HG03103 (cell line): ENCODE measurements at regions not wholly inside any gene's neighbourhood (a gene's known extent, or its start where the extent isn't known, plus 50 kb on each side); places are given as distances from the start of the nearest gene placed in this dataset.

ENCODE experiments used
- ATAC-seq: cut with Tn5 transposase; IDR thresholded peaks from one replicate; pipeline ENCODE4 v1.9.1; 2021; ENCODE audit warnings: low read depth; ENCODE audit not compliant: unreplicated experiment

GRCh38 chr10:10587744-10588393, 429.8 kb upstream of the CELF2 start:
- ATAC-seq, result no peak

GRCh38 chr10:10589540-10590303, 427.9 kb upstream of the CELF2 start:
- ATAC-seq, result peak; percentile 82

- ATAC-seq, result no peak
These were observed 425.8 kb upstream of the CELF2 start for GRCh38 chr10:10591715-10592341.

GRCh38 chr10:10596256-10596655, 421.4 kb upstream of the CELF2 start:
- no peak for ATAC-seq

- ATAC-seq, result no peak
These were observed 419.4 kb upstream of the CELF2 start for GRCh38 chr10:10598297-10598696.

- ATAC-seq, result peak; percentile 51
These were observed 417.7 kb upstream of the CELF2 start for GRCh38 chr10:10600004-10600403.

- no peak for ATAC-seq
These were observed 412.1 kb upstream of the CELF2 start for GRCh38 chr10:10605551-10606081.

- ATAC-seq, result no peak
These were observed 408.2 kb upstream of the CELF2 start for GRCh38 chr10:10609379-10609955.

GRCh38 chr10:10610171-10610570, 407.5 kb upstream of the CELF2 start:
- no peak for ATAC-seq

GRCh38 chr10:10612151-10612550, 405.5 kb upstream of the CELF2 start:
- no peak for ATAC-seq

- no peak for ATAC-seq
These were observed 403.9 kb upstream of the CELF2 start for GRCh38 chr10:10613656-10614244.

- ATAC-seq, result no peak
These were observed 400.0 kb upstream of the CELF2 start for GRCh38 chr10:10617686-10618085.

- ATAC-seq, result no peak
These were observed 399.5 kb upstream of the CELF2 start for GRCh38 chr10:10618139-10618538.

GRCh38 chr10:10623958-10624566, 393.6 kb upstream of the CELF2 start:
- no peak for ATAC-seq

GRCh38 chr10:10624567-10624962, 393.1 kb upstream of the CELF2 start:
- no peak for ATAC-seq

- no peak for ATAC-seq
These were observed 392.2 kb upstream of the CELF2 start for GRCh38 chr10:10625491-10625890.

GRCh38 chr10:10626734-10627133, 390.9 kb upstream of the CELF2 start:
- ATAC-seq, result no peak

- no peak for ATAC-seq
These were observed 390.3 kb upstream of the CELF2 start for GRCh38 chr10:10627414-10627813.

- no peak for ATAC-seq
These were observed 388.2 kb upstream of the CELF2 start for GRCh38 chr10:10629512-10629911.

GRCh38 chr10:10630281-10630680, 387.4 kb upstream of the CELF2 start:
- no peak for ATAC-seq
